PC-9 (cell line): ENCODE measurements at regions not wholly inside any gene's neighbourhood (a gene's known extent, or its start where the extent isn't known, plus 50 kb on each side); places are given as distances from the start of the nearest gene placed in this dataset.

ENCODE experiments used
- EZH2 ChIP-seq: fragments of 200-600 bp; sonication (generic); IDR thresholded peaks from 2 replicates; pipeline ENCODE4 v1.8.0; 2017; ENCODE audit warnings: antibody characterized with exemption, low read depth
- TF ChIP-seq, protein P1 (sequence below): fragments of 200-600 bp; sonication (generic); conservative IDR thresholded peaks from 2 replicates; pipeline ENCODE4 v1.6.1; 2017; ENCODE audit warnings: mixed run types, antibody characterized with exemption, mild to moderate bottlenecking, moderate library complexity

GRCh38 chr13:110047496-110047895, 259.5 kb downstream of the COL4A1 start:
- TF ChIP-seq, protein P1, sequence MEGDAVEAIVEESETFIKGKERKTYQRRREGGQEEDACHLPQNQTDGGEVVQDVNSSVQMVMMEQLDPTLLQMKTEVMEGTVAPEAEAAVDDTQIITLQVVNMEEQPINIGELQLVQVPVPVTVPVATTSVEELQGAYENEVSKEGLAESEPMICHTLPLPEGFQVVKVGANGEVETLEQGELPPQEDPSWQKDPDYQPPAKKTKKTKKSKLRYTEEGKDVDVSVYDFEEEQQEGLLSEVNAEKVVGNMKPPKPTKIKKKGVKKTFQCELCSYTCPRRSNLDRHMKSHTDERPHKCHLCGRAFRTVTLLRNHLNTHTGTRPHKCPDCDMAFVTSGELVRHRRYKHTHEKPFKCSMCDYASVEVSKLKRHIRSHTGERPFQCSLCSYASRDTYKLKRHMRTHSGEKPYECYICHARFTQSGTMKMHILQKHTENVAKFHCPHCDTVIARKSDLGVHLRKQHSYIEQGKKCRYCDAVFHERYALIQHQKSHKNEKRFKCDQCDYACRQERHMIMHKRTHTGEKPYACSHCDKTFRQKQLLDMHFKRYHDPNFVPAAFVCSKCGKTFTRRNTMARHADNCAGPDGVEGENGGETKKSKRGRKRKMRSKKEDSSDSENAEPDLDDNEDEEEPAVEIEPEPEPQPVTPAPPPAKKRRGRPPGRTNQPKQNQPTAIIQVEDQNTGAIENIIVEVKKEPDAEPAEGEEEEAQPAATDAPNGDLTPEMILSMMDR: no peak
- no peak for TF ChIP-seq EZH2
